ENCODE measurements at regions not wholly inside any gene's neighbourhood (a gene's known extent, or its start where the extent isn't known, plus 50 kb on each side); places are given as distances from the start of the nearest gene placed in this dataset.

DNA sequence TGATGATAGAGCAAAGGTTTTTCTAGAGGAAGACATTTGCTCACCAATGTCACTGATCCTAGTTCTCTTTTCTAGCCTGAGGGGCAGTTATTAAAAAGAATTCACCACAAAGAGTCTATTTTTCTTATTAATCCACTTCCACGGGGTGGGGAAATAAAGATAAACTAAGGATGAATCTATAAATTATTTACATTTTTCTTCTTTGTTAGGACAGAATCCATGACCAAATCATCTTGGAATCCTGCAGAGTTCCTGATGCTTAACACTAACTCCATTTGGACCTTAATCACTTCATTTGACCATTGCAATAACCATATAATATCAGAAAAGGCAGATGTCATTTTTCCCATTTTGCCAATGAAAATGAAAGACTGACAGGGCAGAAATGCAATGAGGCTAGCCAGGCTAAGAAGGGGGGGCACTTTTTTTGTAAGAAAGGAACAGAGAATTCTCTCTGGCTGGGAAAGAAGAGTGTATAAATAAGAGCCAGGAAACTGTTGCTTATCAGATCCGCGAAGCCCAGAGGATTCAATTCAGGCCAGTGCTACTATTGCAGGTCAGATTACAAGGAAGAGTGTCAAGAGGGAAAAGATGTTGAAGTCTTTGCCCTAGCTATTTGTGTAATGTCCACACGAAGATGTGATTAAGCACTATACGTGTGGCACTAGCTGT, 433.2 kb downstream of the TNS3 start:
- no peak for DNase-seq (ENCODE audit: low read depth in 2 of 3, low spot score in 1 of 3)

- no peak for DNase-seq (ENCODE audit: low read depth in 2 of 3, low spot score in 1 of 3)
Measured at GRCh38 chr7:47147213-47147631, 434.7 kb downstream of the TNS3 start.

DNA sequence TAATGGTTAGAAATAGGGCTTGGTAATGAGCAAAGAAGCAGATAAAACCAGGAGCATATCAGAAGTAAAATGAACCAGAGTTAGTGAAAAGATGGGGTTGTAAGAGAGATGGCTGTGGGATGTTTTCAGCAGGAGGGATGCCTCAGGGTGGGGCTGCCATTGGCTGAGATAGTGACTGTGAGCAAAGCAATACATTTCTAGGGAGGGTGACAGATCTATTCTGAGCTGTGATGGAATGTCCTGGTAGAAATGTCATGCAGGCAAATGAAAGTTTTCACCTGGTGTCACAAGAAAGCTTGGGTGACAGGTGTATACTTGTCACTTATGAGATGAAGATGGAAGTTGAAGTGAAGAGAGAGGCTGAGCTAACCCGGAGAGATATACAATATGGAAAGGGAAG, 435.9 kb downstream of the TNS3 start:
- no peak for DNase-seq (ENCODE audit: low read depth in 2 of 3, low spot score in 1 of 3)

GRCh38 chr7:47145186-47145725, 436.7 kb downstream of the TNS3 start:
- no peak for DNase-seq (ENCODE audit: low read depth in 2 of 3, low spot score in 1 of 3)

GRCh38 chr7:47143339-47143738, 438.6 kb downstream of the TNS3 start:
- no peak for DNase-seq (ENCODE audit: low read depth in 2 of 3, low spot score in 1 of 3)

DNA sequence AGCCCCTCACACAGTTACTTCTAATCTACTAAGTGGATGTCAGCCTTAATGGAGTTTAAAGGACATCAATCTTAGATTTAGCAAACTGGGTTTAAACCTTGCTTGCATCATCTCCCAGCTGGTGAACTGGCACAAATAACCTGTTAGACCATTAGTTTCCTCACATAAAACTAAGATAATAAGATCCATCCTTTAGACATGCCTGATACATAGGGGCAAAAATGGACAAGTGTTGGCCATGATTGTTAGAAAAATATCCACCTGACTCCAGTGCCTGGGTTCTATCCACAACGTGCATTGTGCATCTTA, 439.1 kb downstream of the TNS3 start:
- no peak for DNase-seq (ENCODE audit: low read depth in 2 of 3, low spot score in 1 of 3)

GRCh38 chr7:47142169-47142866, 439.6 kb downstream of the TNS3 start:
- no peak for DNase-seq (ENCODE audit: low read depth in 2 of 3, low spot score in 1 of 3)

- no peak for DNase-seq (ENCODE audit: low read depth in 2 of 3, low spot score in 1 of 3)
Measured at GRCh38 chr7:47132471-47132870, 449.4 kb downstream of the TNS3 start.

- no peak for DNase-seq (ENCODE audit: low read depth in 2 of 3, low spot score in 1 of 3)
Measured at GRCh38 chr7:47128700-47129099, 453.2 kb downstream of the TNS3 start.

DNA sequence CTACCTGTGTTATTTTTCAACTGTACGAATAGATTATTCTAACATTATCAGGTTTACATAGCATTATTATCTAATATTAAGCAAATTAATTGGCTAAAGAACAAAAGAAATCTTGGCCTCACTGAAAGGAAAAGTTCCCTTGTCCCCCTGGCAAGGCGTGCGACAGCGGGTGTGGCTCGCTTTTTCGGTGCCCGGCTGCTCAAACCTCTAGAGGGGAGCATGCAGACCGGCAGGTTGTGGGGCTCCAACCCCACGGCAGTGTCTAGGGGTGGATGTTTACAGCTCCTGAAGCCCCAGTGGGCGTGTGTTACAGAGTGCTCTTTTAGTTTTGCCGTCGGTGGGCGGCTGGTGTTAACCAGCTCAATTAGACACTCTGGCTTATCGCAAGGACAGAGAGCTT, 456.4 kb downstream of the TNS3 start:
- DNase-seq (ENCODE audit: low read depth in 2 of 3, low spot score in 1 of 3): no peak

DNA sequence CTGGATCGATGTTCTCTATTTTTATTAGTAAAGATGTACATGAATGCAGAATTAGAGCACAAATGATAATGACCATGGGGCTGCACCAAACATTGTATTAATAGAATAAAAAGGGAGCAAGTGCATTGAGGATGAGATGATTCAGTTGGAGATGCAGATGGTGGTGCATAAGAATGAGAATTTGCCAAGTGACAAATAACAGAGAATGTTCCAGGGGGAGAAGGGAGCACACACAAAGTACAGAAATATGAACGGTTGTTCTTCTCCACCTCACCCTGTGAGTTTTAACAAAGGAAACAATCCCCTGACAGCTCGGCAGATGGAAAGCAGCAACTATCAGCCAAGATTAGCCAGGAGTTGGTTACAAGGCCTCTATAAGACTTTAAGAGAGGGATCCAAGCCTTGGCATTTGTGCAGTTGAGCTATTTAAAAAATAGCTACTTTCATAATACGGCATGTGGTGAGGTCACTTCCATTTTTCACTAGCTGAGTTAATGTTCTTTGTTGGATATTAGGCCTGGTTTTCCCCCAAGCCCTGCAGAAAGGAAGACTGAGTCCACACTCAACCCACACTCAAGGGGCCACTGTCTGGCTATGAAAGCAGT, 462.5 kb downstream of the TNS3 start:
- DNase-seq (ENCODE audit: low read depth in 2 of 3, low spot score in 1 of 3): no peak

GRCh38 chr7:47104206-47104549, 477.7 kb downstream of the TNS3 start:
- DNase-seq (ENCODE audit: low read depth in 2 of 3, low spot score in 1 of 3): no peak

GRCh38 chr7:47103498-47104205, 478.3 kb downstream of the TNS3 start:
- no peak for DNase-seq (ENCODE audit: low read depth in 2 of 3, low spot score in 1 of 3)

DNA sequence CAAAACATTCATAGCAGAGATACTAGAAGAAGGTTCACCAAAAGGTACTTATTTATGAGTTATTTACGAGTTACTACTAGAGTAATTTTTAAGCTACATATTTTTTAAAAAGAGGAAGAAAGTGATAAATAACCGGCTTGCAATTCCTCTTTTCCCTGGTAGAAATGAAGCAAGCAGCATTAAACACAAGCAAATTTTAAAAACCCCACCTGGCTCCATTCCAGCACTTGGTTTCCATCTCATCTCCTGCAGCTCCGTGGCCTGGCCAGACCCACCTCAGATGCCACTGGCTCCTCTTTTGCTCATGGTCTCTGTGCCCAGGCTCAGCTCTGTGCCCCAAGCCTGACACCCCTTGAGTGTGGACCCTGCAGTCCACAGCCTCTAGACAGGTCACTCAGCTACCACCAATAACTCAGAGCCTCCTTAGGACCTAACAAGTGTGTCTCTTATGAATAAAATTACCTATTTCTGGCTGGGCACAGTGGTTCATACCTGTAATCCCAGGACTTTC, 479.5 kb downstream of the TNS3 start:
- no peak for DNase-seq (ENCODE audit: low read depth in 2 of 3, low spot score in 1 of 3)

- no peak for DNase-seq (ENCODE audit: low read depth in 2 of 3, low spot score in 1 of 3)
Measured at GRCh38 chr7:47100817-47101435, 481.0 kb downstream of the TNS3 start.

DNA sequence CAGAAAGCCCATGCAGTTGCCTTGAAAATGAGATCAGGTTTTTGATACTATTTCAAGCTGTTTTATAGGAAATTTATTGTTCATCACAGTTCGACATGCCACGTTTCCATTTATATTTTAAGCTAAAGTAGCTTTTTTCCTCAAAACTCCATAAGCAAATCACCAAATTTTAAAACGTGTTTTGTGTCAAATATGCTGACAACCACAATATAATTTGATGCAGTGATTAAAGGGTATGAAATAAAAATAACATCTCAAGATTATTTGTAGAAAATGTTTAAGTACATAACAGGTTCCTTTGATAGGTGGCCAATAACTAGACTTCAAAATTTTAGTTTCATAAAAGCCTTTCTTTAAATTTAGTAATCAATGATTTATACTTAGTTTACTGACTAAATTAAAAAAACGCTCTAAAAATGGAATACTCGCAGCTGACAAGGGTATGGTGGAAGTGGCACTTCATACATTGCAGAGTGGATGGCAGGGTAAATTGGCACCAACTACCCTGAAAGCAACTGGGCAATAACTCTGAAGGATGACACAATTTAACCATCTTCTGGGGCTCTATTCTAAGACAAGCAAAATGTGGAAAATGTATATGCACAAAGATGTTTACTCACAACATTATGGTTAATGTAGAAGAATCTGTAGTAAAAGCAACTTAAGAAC, 481.6 kb downstream of the TNS3 start:
- no peak for DNase-seq (ENCODE audit: low read depth in 2 of 3, low spot score in 1 of 3)

GRCh38 chr7:47097431-47097830, 484.5 kb downstream of the TNS3 start:
- no peak for DNase-seq (ENCODE audit: low read depth in 2 of 3, low spot score in 1 of 3)

DNA sequence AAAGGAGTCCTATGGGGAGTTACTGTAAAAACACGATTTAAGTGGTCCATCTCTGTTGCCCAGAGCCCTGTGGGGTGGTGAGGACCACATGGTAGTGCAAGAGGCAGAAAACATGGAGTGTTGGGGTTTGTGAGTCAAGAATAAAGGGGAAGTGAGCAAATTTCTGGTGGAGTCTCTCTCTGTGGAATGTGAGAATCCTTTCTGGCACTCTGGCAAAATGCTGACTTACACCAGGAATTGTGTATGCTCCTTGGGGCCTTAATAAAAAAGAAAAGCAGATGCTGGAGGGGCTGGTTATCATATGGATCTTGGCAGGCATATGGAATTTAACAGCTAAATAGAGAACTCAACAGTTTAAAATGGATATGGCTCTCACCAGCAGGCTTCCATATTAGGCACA, 486.0 kb downstream of the TNS3 start:
- DNase-seq (ENCODE audit: low read depth in 2 of 3, low spot score in 1 of 3): no peak

DNA sequence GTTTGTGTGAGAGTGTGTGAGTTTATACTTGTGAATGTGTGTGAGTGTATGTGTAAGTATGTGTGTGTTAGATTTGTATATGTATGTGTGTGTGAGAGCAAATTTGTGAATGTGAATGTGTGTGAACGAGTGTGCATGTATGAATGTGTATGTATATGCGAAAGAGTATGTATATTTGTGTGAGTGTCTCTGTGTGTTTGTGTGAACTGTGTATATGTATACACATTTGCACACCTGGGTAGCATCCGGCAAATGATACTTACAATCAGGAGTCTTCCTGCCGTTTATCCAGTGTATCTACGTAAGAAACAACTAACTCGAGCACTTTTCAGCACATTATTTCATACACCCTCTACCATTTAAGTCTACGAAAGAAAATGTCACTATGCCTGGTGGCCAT, 487.4 kb downstream of the TNS3 start:
- no peak for DNase-seq (ENCODE audit: low read depth in 2 of 3, low spot score in 1 of 3)

- no peak for DNase-seq (ENCODE audit: low read depth in 2 of 3, low spot score in 1 of 3)
Measured at GRCh38 chr7:47093320-47094234, 488.3 kb downstream of the TNS3 start.
